ENCODE measurements at regions not wholly inside any gene's neighbourhood (a gene's known extent, or its start where the extent isn't known, plus 50 kb on each side); places are given as distances from the start of the nearest gene placed in this dataset.

- Histone ChIP-seq H3K4me3 (no peak overlapping the region), H3K9me3 (no peaks in the 10 kb centered on the region), H3K36me3 (ENCODE audit: low read depth) (no peaks in the 10 kb centered on the region), H3K4me1 (ENCODE audit: low read depth) (no peaks in the 10 kb centered on the region)
- intact Hi-C loops (cut with DNase I, micrococcal nuclease): no loop called here
- TF ChIP-seq, protein P1, sequence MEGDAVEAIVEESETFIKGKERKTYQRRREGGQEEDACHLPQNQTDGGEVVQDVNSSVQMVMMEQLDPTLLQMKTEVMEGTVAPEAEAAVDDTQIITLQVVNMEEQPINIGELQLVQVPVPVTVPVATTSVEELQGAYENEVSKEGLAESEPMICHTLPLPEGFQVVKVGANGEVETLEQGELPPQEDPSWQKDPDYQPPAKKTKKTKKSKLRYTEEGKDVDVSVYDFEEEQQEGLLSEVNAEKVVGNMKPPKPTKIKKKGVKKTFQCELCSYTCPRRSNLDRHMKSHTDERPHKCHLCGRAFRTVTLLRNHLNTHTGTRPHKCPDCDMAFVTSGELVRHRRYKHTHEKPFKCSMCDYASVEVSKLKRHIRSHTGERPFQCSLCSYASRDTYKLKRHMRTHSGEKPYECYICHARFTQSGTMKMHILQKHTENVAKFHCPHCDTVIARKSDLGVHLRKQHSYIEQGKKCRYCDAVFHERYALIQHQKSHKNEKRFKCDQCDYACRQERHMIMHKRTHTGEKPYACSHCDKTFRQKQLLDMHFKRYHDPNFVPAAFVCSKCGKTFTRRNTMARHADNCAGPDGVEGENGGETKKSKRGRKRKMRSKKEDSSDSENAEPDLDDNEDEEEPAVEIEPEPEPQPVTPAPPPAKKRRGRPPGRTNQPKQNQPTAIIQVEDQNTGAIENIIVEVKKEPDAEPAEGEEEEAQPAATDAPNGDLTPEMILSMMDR (IDR thresholded peaks at IDR 0.05): no peak
- DNase-seq (no peak), ATAC-seq (no peak)
Measured at GRCh38 chr16:76195648-76196047, 81.6 kb upstream of the CNTNAP4 start.

DNA sequence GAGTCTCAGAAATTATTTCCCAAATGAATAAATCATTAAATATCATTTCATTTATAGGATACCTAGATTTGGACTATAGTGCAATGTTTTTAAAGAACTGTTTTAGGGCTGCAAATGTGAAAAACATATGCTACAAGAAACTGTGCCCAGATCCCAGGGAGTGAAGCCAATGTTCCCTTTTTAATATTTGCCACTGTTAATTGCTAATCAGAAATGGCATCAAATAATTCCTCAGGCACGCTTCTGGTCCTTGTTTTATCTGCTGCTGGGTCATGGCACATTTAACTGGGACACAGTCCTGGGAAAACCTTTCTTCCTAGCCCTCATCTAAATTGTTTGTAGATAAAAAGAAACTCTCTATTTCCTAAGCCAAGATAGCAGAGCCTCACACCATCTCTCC, 79.3 kb upstream of the CNTNAP4 start:
- DNase-seq: no peak
- no peak for ATAC-seq
- TF ChIP-seq, protein P1 (IDR thresholded peaks at IDR 0.05): no peak
- Histone ChIP-seq H3K9me3 (no peaks in the 10 kb centered on the region), H3K4me1 (ENCODE audit: low read depth) (no peaks in the 10 kb centered on the region), H3K36me3 (ENCODE audit: low read depth) (no peaks in the 10 kb centered on the region), H3K4me3 (no peak overlapping the region)
- intact Hi-C loops (cut with DNase I, micrococcal nuclease): no loop called here

- H3K9me3 ChIP-seq: no peaks in the 10 kb centered on the region
- no peaks in the 10 kb centered on the region for H3K36me3 ChIP-seq (ENCODE audit: low read depth)
- intact Hi-C loops (cut with DNase I, micrococcal nuclease): no loop called here
- no peak overlapping the region for H3K4me3 ChIP-seq
- TF ChIP-seq, protein P1 (IDR thresholded peaks at IDR 0.05): no peak
- ATAC-seq: no peak
- DNase-seq: no peak
- H3K4me1 ChIP-seq (ENCODE audit: low read depth): no peaks in the 10 kb centered on the region
Measured at GRCh38 chr16:76199681-76200220, 77.5 kb upstream of the CNTNAP4 start.

GRCh38 chr16:76201385-76201784, 75.8 kb upstream of the CNTNAP4 start:
- Histone ChIP-seq H3K4me1 (ENCODE audit: low read depth) (no peaks in the 10 kb centered on the region), H3K36me3 (ENCODE audit: low read depth) (no peaks in the 10 kb centered on the region), H3K4me3 (no peak overlapping the region), H3K9me3 (no peaks in the 10 kb centered on the region)
- ATAC-seq: no peak
- intact Hi-C loops (cut with DNase I, micrococcal nuclease): no loop called here
- DNase-seq: no peak
- TF ChIP-seq, protein P1 (IDR thresholded peaks at IDR 0.05): no peak

DNA sequence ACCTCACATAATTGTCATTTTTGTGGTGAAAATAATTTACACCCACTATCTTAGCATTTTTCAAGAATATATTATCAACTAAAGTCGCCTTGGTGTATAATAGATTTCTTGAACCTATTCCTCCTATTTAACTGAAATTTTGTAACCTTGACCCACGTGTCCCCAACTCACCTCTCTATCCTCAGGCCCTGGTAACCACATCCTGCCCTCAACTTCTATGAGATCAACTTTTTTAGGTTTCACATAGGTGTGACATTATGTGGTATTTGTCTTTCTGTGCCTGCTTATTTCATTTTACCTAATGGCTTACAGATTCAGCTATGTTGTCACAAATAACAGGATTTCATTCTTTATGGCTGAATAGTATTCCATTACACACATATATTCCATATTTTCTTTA, 73.0 kb upstream of the CNTNAP4 start:
- ATAC-seq (no peak), DNase-seq (no peak)
- no peaks in the 10 kb centered on the region for H3K9me3 ChIP-seq
- TF ChIP-seq, protein P1 (IDR thresholded peaks at IDR 0.05): no peak
- intact Hi-C loops (cut with DNase I, micrococcal nuclease): no loop called here
- no peaks in the 10 kb centered on the region for H3K4me1 ChIP-seq (ENCODE audit: low read depth)
- H3K36me3 ChIP-seq (ENCODE audit: low read depth): no peaks in the 10 kb centered on the region
- H3K4me3 ChIP-seq: no peak overlapping the region

DNA sequence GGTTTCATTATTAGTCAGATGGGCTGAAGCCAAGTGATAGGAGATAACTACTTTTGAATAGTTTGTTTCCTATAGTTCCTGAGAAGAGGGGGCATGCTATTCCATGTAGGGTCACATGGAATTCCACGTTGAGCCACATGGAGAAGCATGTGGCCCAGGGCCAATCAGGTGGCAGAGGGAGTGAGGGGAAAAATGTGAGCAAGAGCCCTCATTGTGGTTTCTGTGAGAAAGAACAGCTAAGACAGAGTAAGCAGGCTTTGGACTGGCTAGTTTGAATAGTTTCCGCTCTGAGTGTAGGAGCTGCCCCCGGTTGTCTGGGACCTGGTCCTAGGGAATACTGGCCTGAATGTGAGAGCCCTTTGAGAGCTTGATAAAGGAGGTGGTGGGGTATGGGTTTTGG, 69.9 kb upstream of the CNTNAP4 start:
- Histone ChIP-seq H3K4me3 (no peak overlapping the region), H3K36me3 (ENCODE audit: low read depth) (no peaks in the 10 kb centered on the region), H3K4me1 (ENCODE audit: low read depth) (no peaks in the 10 kb centered on the region), H3K9me3 (no peaks in the 10 kb centered on the region)
- DNase-seq (no peak), ATAC-seq (no peak)
- intact Hi-C loops (cut with DNase I, micrococcal nuclease): no loop called here
- TF ChIP-seq, protein P1 (IDR thresholded peaks at IDR 0.05): no peak
